ENCODE measurements at regions not wholly inside any gene's neighbourhood (a gene's known extent, or its start where the extent isn't known, plus 50 kb on each side); places are given as distances from the start of the nearest gene placed in this dataset.
A peak's percentile ranks its signal among the peaks of the same experiment; 100 is the strongest.

- DNase-seq, result no peak
Measured at GRCh38 chr6:19643713-19644112, 193.5 kb upstream of the ID4 start.

GRCh38 chr6:19655744-19656143, 181.4 kb upstream of the ID4 start:
- DNase-seq, result no peak

GRCh38 chr6:19660123-19660910, 176.9 kb upstream of the ID4 start:
- DNase-seq, result no peak

GRCh38 chr6:19662911-19663310, 174.3 kb upstream of the ID4 start:
- DNase-seq, result no peak

GRCh38 chr6:19663479-19663878, 173.7 kb upstream of the ID4 start:
- no peak for DNase-seq

GRCh38 chr6:19664050-19664449, 173.1 kb upstream of the ID4 start:
- no peak for DNase-seq

- no peak for DNase-seq
Measured at GRCh38 chr6:19664878-19665612, 172.1 kb upstream of the ID4 start.

- no peak for DNase-seq
Measured at GRCh38 chr6:19665613-19665909, 171.6 kb upstream of the ID4 start.

GRCh38 chr6:19668710-19669109, 168.5 kb upstream of the ID4 start:
- no peak for DNase-seq

- DNase-seq, result no peak
Measured at GRCh38 chr6:19669206-19669605, 168.0 kb upstream of the ID4 start.

- no peak for DNase-seq
Measured at GRCh38 chr6:19682859-19683258, 154.3 kb upstream of the ID4 start.

GRCh38 chr6:19690325-19691075, 146.7 kb upstream of the ID4 start:
- DNase-seq, result no peak

GRCh38 chr6:19691465-19692167, 145.6 kb upstream of the ID4 start:
- DNase-seq, result peak; percentile 26

- no peak for DNase-seq
Measured at GRCh38 chr6:19692506-19693298, 144.5 kb upstream of the ID4 start.

- DNase-seq, result no peak
Measured at GRCh38 chr6:19694697-19695096, 142.5 kb upstream of the ID4 start.

- no peak for DNase-seq
Measured at GRCh38 chr6:19697744-19698290, 139.4 kb upstream of the ID4 start.

GRCh38 chr6:19699932-19700331, 137.2 kb upstream of the ID4 start:
- DNase-seq, result no peak

- no peak for DNase-seq
Measured at GRCh38 chr6:19705606-19706005, 131.6 kb upstream of the ID4 start.

GRCh38 chr6:19712012-19712688, 125.0 kb upstream of the ID4 start:
- DNase-seq, result no peak

GRCh38 chr6:19712998-19713397, 124.2 kb upstream of the ID4 start:
- DNase-seq, result no peak

GRCh38 chr6:19713411-19713810, 123.8 kb upstream of the ID4 start:
- no peak for DNase-seq

- no peak for DNase-seq
Measured at GRCh38 chr6:19713984-19714383, 123.2 kb upstream of the ID4 start.
